ENCODE measurements at regions not wholly inside any gene's neighbourhood (a gene's known extent, or its start where the extent isn't known, plus 50 kb on each side); places are given as distances from the start of the nearest gene placed in this dataset.

GRCh38 chr12:113676117-113676516 is 204.4 kb upstream of the LHX5 start:
- Histone ChIP-seq H4K20me1 (ENCODE audit: insufficient read depth, low read length) (no peaks in the 10 kb centered on the region), H3K27ac (ENCODE audit: low read depth in 1 of 2, low read length in 2 of 2) (no peak overlapping the region), H2AFZ (ENCODE audit: insufficient read depth, low read depth, low read length, poor library complexity, severe bottlenecking) (no peak overlapping the region), H3K36me3 (replicated peaks in 1 of 2; ENCODE audit: control insufficient read depth in 1 of 2, insufficient read depth in 2 of 2, low read length in 2 of 2) (no peaks in the 10 kb centered on the region), H3K9ac (ENCODE audit: insufficient read depth, low read length, poor library complexity, severe bottlenecking) (no peak overlapping the region), H3K27me3 (ENCODE audit: control insufficient read depth in 2 of 2, insufficient read depth in 2 of 2, low read length in 2 of 2) (peaks cover 0 to 5% of the 10 kb centered on the region in 2 donors), H3K4me1 (ENCODE audit: control insufficient read depth in 1 of 2, insufficient read depth in 2 of 2, low read length in 2 of 2) (no peaks in the 10 kb centered on the region), H3K79me2 (ENCODE audit: insufficient read depth, low read length) (no peaks in the 10 kb centered on the region), H3K4me2 (replicated peaks; ENCODE audit: extremely low read depth, low read length, poor library complexity, severe bottlenecking) (no peak overlapping the region), H3K4me3 (replicated peaks in 1 of 3; ENCODE audit: low read depth in 2 of 3, low read length in 3 of 3) (no peak overlapping the region), H3K9me3 (replicated peaks in 1 of 2; ENCODE audit: control insufficient read depth in 1 of 2, insufficient read depth in 1 of 2, low read length in 2 of 2) (no peaks in the 10 kb centered on the region)
- Mint-ChIP-seq H3K9me3 (no peaks in the 10 kb centered on the region), H3K4me1 (no peaks in the 10 kb centered on the region), H3K27ac (no peak overlapping the region), H3K36me3 (no peaks in the 10 kb centered on the region), H3K4me3 (no peak overlapping the region), H3K27me3 (ENCODE audit: low read depth in 3 of 3) (peaks cover 8 to 15% (median 11%) of the 10 kb centered on the region in 3 donors)
- intact Hi-C loops (cut with micrococcal nuclease) = no loop called here
- no peak for DNase-seq
- no peak for TF ChIP-seq CTCF (IDR thresholded peaks at IDR 0.05)
- 89% methylated on average over 6 of the region's 7 CpGs for WGBS (ENCODE audit: insufficient coverage)

- peaks cover 13 to 20% (median 19%) of the 10 kb centered on the region in 3 donors for H3K27me3 Mint-ChIP-seq (ENCODE audit: low read depth in 3 of 3)
- H3K9me3 Mint-ChIP-seq = no peaks in the 10 kb centered on the region
- H3K4me3 Mint-ChIP-seq = no peak overlapping the region
- H3K36me3 ChIP-seq (replicated peaks in 1 of 2; ENCODE audit: control insufficient read depth in 1 of 2, insufficient read depth in 2 of 2, low read length in 2 of 2) = no peaks in the 10 kb centered on the region
- no peak for DNase-seq
- no peaks in the 10 kb centered on the region for H4K20me1 ChIP-seq (ENCODE audit: insufficient read depth, low read length)
- no peak overlapping the region for H3K4me2 ChIP-seq (replicated peaks; ENCODE audit: extremely low read depth, low read length, poor library complexity, severe bottlenecking)
- H3K4me3 ChIP-seq (replicated peaks in 1 of 3; ENCODE audit: low read depth in 2 of 3, low read length in 3 of 3) = no peak overlapping the region
- H3K4me1 Mint-ChIP-seq = no peaks in the 10 kb centered on the region
- H3K27ac Mint-ChIP-seq = no peak overlapping the region
- peaks cover 0 to 16% of the 10 kb centered on the region in 2 donors for H3K27me3 ChIP-seq (ENCODE audit: control insufficient read depth in 2 of 2, insufficient read depth in 2 of 2, low read length in 2 of 2)
- no peaks in the 10 kb centered on the region for H3K79me2 ChIP-seq (ENCODE audit: insufficient read depth, low read length)
- no peak overlapping the region for H2AFZ ChIP-seq (ENCODE audit: insufficient read depth, low read depth, low read length, poor library complexity, severe bottlenecking)
- intact Hi-C loops (cut with micrococcal nuclease) = no loop called here
- H3K9ac ChIP-seq (ENCODE audit: insufficient read depth, low read length, poor library complexity, severe bottlenecking) = no peak overlapping the region
- no peak for TF ChIP-seq CTCF (IDR thresholded peaks at IDR 0.05)
- H3K36me3 Mint-ChIP-seq = no peaks in the 10 kb centered on the region
- H3K4me1 ChIP-seq (ENCODE audit: control insufficient read depth in 1 of 2, insufficient read depth in 2 of 2, low read length in 2 of 2) = no peaks in the 10 kb centered on the region
- H3K9me3 ChIP-seq (replicated peaks in 1 of 2; ENCODE audit: control insufficient read depth in 1 of 2, insufficient read depth in 1 of 2, low read length in 2 of 2) = no peaks in the 10 kb centered on the region
- H3K27ac ChIP-seq (ENCODE audit: low read depth in 1 of 2, low read length in 2 of 2) = no peak overlapping the region
- 75% methylated on average over 4 of the region's 9 CpGs for WGBS (ENCODE audit: insufficient coverage)
Observed at GRCh38 chr12:113674996-113675395, 203.3 kb upstream of the LHX5 start.

Data from CD14-positive monocyte (primary cell).